Left lobe of liver (tissue), 2 donors: ENCODE measurements at regions not wholly inside any gene's neighbourhood (a gene's known extent, or its start where the extent isn't known, plus 50 kb on each side); places are given as distances from the start of the nearest gene placed in this dataset.
"Not testable (repeated sequence)": the region's sequence is repeated elsewhere in the genome, so short reads cannot be mapped to it uniquely, and the experiment has no call there.

Experiments used
- ATAC-seq: fragments of 200-7000 bp; cut with Tn5 transposase; one replicate; pipeline ENCODE4 v1.9.1; 2020; ENCODE audit warnings: mild to moderate bottlenecking, moderate library complexity
- DNase-seq: peaks from one replicate; pipeline ENCODE4 v3.0.0-alpha.2; 2020; ENCODE audit warnings: low spot score
- donor health status: DM: no; HTN: no; CAD: no; lungs with moderate emphysema.
- donor health status: DM: no; HTN: yes; CAD: no.

- ATAC-seq: no peak
- DNase-seq: no peak
These were observed 123.6 kb downstream of the ZNF248 start for GRCh38 chr10:37733822-37734221.

- DNase-seq (no peak), ATAC-seq (no peak)
These were observed 124.7 kb downstream of the ZNF248 start for GRCh38 chr10:37732685-37733084.

- DNase-seq (no peak), ATAC-seq (no peak)
These were observed 128.6 kb downstream of the ZNF248 start for GRCh38 chr10:37728830-37729229.

GRCh38 chr10:37727491-37728352 lies 129.7 kb downstream of the ZNF248 start:
- no peak for ATAC-seq
- DNase-seq: no peak

- ATAC-seq (no peak), DNase-seq (no peak)
These were observed 136.3 kb downstream of the ZNF248 start for GRCh38 chr10:37721100-37721499.

- not testable (repeated sequence) for ATAC-seq, DNase-seq
These were observed 139.3 kb downstream of the ZNF248 start for GRCh38 chr10:37718060-37718459.

- no peak for DNase-seq
These were observed 143.8 kb downstream of the ZNF248 start for GRCh38 chr10:37713642-37714041.

GRCh38 chr10:37713132-37713501 lies 144.3 kb downstream of the ZNF248 start:
- ATAC-seq (no peak), DNase-seq (no peak)

More at GRCh38 chr10:37713642-37714041, 143.8 kb downstream of the ZNF248 start:
- ATAC-seq: no peak

GRCh38 chr10:37712489-37713131 lies 144.8 kb downstream of the ZNF248 start:
- no peak for ATAC-seq
- DNase-seq: no peak

- ATAC-seq: no peak
- no peak for DNase-seq
These were observed 145.6 kb downstream of the ZNF248 start for GRCh38 chr10:37711617-37712488.

GRCh38 chr10:37710831-37711616 lies 146.4 kb downstream of the ZNF248 start:
- no peak for DNase-seq
- no peak for ATAC-seq

GRCh38 chr10:37707829-37708578 lies 149.4 kb downstream of the ZNF248 start:
- ATAC-seq (no peak), DNase-seq (no peak)

- ATAC-seq: no peak
- DNase-seq: no peak
These were observed 152.8 kb downstream of the ZNF248 start for GRCh38 chr10:37704566-37704965.

- no peak for DNase-seq
- ATAC-seq: no peak
These were observed 153.5 kb downstream of the ZNF248 start for GRCh38 chr10:37703833-37704382.

GRCh38 chr10:37703114-37703513 lies 154.3 kb downstream of the ZNF248 start:
- DNase-seq (no peak), ATAC-seq (no peak)

GRCh38 chr10:37701781-37702493 lies 155.5 kb downstream of the ZNF248 start:
- DNase-seq (no peak), ATAC-seq (no peak)

- ATAC-seq: no peak
These were observed 156.3 kb downstream of the ZNF248 start for GRCh38 chr10:37700886-37701780.

GRCh38 chr10:37687581-37687980 lies 169.8 kb downstream of the ZNF248 start:
- DNase-seq: no peak
- no peak for ATAC-seq

More at GRCh38 chr10:37700886-37701780, 156.3 kb downstream of the ZNF248 start:
- DNase-seq: no peak
